ENCODE measurements at regions not wholly inside any gene's neighbourhood (a gene's known extent, or its start where the extent isn't known, plus 50 kb on each side); places are given as distances from the start of the nearest gene placed in this dataset.

DNA sequence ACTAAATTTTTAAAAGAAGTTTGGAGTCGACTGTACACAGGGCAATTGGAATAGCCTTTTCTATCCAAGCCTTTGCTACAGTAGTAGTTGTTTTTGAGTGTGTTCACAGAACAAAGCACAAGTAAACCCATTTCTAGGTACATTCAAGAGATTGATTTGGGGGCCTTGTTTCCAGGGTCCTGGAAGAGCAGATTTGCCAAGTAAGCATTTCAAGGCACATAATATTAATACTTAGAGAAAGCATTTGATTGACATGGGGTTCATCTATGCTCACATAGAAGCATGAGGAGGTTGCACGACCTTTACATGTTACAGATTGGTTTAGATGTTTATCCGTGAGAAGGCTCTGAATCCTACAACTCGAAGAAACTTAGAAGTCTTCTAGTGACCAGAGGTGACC lies 324.1 kb downstream of the MYCN start:
- no peak for DNase-seq

DNA sequence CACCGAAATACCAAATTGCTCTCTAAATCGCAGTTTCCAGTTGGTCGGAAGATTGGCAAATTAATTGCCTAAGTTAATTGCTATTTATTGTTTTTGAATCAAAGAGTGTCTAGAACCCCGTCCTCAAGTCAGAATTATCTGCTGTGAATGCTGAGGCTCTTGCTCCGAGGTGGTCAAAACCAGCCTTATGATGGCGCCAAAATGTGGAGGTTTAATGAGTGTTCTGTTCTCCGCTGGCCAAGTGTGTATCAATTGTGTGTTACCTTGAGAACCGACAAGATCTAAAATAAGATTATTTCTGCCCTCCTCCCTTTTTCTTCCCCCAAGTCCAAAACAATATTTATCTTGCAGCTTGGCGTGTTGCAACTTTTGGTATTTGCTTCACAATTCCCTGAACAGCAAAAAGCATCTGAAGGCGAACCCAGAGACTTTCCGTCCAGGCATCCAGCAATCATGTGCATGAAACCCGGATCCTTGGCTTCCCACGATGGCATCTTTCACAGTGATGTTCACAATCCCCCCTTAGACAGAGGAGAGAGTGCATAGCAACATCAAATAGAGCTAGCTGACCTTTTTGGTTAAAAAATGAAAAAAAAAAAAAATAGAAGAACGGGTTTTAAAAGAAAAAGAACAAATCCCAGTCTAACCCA lies 323.0 kb downstream of the MYCN start:
- no peak for DNase-seq

DNA sequence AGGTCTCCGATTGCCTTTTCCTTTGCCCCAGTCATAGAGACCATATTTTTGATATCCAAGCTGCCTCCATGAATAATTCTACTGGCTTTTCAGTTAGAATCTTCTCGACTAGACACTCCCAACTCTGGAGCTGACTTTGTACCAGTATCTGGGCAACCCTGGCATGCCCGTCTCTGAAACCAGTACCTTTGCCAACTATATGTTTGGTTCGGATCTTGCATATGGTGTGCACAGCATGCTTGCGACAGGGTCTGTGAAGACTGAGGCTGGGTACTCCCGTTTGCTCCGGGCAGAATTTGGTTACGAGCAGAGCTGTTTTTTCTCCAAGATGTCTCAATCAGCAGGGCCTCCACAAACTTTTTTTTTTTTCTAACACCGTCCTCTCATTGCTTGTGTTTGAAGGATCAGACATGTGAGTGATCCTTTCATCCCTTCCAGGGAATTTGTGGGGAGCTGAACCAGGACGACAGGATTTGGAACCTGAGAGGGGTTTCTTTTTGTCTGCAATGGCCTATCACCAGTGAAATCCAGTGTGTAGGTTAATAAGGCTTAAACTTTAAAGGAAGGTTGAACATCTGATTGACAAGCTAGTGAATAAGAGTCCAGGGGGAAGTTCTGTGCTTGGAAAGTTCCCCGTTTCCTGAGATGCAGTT lies 322.3 kb downstream of the MYCN start:
- no peak for DNase-seq

DNA sequence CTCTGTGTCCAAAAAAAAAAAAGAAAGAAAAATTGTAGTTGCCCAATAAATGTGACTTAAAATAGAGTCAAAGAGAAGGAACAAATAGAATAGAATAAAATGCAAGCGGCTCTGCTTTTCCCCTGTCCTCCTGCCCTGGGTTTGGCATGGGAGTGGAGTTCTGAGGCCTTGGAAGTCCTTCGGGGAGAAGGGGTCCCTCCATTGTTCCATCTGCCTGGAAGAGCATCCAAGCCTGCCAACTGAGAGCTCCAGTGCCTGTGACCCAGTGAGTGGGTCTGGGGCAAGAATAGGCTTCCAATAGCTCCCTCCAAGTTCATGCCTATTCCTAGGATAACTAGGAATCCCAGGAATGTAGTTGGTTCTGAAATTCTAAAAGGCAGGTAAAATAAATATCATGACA lies 321.4 kb downstream of the MYCN start:
- no peak for DNase-seq

DNA sequence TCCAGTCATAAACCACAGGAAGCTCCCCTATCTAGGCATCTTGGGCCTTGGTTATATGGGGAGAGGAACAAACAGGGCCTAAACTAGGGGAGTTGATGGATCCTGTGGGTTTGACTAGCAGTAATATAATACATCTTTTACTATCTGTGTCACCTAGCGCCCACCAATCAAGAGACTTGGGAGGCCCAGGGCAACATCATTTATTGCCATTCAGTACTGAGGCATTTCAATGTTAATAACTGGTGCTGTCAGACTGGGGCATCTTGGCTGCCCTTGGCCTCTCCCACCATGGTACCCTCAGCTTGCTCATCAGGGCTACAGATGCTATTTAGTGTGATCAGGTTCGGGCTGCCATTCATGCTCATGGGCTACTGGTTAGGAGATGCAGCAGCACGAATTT lies 320.7 kb downstream of the MYCN start:
- DNase-seq, result no peak

DNA sequence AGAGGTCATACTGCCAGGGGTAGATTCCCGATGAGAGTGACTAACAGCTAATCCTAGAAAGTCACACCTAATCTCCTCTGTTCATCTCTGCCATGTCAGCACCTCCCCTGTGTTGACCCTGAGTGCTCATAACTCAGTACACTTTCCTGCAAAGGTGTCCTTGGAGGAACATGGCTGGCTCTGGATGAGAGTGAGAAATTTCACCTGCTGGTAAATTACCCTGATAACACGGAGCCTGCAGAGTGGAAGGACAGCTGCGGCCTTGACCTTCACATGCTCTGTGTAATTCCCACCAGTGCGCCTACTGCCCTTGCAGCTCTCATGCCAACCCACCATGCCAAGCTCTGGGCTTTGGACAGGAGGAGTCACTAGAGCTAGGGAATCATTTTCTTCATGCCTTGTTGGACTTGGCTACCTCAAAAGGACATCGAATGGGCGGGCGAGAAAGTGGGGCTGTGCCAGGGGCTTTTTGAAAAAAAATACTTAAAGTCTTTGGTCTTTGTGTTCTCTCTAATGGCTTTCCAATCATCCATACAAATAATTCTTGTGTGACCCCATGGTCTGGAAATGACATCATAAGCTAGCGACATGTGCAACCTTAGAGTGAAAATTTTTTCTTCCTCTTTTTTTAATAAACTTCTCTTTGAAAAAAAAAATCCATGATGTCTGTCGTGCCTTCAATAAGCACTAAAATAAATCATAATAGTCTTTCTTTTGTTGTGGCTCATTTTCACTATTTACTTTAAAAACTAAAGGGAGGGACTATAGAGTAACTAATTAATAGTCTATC lies 319.9 kb downstream of the MYCN start:
- no peak for DNase-seq

DNA sequence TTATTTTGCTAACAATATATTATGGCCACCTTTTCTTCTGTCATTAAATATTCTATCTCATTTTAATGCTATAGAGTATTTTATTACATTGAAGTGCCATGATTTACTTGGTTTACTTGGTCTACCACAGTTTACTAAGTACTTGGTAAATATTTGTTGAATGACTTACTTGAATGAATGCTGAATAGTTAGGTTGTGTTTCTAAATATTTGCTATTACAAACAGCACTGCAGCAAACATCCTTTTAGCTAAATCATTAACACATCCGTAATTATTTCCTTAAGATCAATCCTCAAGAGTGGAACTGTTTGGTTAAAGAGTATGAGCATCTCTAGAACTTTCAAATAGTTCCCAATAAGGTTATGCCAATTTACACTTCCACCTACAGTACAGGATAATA lies 318.7 kb downstream of the MYCN start:
- DNase-seq, result no peak

DNA sequence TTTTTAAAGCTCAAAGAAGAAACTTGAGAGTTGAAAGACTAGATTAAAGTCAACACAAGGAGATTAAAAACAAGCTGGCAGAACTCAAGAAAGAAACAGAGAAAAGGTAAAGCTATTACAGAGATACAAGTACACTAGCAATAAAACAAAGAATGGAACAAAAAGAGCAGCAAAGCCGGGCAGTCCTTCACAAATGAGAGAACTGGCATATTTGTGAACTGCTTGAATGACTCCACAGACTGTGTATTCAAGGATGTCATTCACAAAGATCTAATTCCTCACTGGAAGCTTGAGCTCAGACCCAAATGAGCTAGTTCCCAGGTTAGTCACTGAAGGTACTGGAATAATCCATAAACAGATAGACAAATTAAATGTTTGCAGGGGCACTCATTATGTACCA lies 318.0 kb downstream of the MYCN start:
- no peak for DNase-seq

DNA sequence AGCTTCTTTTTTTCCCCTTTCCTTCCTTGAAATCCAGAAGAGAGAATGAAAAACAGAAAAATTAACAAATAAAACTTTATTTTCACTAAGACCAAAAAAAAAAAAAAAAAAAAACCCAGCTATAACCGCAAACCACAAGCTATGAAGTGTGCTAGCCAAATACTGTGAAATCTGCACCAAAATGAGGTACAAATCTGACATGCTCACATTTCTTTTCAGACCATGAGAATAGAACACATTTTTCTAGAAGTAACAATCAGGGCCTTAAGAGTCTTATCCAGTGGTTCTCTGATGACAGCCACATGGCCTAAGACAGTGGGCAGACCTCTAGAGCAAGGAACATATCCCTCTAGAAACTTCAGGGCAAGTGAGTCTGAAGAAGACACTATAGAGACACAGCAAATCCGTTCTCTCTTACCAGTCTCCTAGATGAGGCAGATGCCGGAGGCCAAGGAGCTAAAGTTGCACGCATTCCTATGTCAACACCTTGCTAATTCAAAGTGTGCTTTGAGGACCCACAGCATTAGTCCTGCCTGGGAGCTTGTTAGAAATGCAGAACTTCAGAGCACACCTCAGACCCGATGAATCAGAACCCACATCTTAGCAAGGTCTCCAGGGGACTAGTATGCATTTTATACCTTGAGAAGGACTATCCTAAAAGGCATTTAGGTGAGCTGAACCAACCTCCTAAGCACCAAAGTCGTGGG lies 317.1 kb downstream of the MYCN start:
- no peak for DNase-seq

DNA sequence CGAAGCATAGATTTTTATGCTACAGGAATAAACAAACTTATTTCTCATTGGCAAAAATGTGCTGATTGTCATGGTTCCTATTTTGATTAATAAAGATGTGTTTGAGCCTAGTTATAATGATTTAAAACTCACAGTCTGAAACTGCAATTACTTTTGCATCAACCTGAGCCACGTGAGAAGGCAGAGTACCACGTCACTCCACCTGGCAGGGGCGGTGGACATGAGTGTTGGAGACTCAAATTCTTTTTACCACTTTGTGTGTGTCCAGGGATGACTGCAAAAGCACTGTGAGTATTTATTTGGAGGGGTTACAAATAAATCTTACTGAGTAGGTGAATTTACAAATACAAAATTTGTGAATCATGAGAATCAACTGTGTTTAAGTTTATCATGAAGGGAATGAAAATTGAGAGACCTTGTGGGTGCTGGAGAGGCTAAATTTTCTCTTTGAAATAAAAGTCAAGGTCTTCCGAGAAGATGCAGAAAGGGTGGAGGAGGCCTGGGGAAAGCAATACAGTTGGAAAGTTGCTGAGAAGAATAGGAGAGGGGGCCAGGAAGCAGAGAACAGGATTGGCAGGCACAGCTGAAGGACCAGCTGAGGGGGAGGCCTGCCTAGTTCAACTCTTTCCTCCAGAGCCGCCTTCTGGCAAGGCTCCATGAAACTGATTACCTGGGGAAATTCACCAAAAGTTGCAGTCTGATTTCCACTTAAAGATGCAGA lies 316.4 kb downstream of the MYCN start:
- DNase-seq, result no peak

DNA sequence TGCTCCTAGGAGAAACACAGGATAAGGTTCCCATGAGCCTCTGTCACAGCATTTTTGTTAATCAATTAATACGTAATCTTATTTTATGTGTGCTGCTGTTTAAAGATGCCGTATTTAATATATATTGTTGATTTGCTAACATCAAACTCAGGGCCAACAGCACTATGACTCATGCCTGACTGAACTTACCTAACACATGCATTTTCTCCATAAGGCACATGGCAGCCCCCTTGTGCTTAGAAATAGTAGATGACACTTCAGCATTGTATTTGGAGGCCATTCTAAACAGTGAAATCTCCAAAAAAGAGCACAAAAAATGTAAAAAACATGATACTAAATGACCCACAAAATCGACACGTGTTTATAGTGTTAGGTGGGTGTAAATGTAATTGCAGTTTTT lies 314.8 kb downstream of the MYCN start:
- no peak for DNase-seq

DNA sequence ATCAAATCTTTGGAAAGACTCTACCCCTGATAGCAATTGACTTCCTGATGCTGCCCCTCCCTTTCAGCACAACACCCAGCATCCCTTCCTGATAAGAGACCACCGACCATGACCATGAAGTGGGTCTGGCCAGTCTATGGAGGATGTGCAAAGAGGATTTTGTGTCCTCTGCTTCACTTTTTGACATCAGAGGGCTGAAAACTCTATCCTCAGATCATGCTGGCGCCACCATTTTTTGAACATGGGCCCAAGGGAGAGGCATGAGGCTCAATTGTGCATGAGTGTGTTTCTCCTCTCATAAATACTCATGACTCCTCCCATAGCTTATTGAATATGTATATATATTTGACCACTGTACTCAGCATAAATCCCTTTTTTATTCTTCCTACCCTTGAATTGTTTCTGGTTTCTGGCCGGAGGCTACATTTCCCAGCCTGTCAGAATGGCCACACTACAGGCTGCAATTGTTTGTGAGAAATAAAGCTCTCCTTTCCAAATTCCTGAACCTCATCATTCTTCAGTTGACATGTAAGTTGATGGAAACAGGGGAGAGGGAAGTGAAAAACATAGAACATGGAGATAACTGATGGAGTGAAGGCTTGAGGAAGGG lies 314.1 kb downstream of the MYCN start:
- no peak for DNase-seq

DNA sequence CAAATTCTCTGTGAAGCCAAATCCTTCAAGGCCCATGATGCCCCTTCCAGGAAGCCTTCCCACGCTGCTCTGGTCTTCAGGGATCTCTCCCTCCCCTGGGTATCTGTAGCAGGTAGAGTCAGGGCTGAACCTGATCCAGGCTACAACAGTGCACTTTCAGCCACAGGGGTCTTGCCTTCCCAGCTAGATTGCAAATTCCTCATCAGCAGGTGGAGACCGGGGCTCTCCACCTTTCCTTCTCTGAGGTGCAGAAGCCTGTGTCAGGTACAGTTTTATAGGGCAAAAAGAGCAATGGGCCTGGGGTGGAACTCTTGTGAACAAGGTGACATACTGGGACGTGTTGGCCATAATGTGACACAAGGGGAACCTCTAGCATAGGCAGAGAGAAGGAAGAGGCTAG lies 312.9 kb downstream of the MYCN start:
- DNase-seq, result no peak

DNA sequence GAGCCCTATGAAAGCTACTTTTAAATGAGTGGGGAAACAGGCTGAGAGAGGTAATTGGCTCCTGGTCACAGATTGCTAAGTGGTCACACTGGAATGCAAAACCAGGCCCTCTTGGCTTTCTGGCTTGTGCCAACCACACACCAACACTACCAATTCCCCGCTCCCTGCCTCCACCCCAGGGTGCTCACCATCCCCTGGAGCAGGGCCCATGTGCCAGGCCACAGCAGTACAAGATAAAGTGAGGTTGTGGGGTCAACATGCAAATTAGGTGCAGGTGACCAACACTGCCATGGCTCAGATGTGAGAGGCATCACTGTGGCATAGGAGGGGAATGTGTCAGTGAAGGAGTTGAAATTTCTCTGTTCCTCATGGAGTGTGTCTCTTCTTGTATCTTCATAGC lies 312.5 kb downstream of the MYCN start:
- no peak for DNase-seq

DNA sequence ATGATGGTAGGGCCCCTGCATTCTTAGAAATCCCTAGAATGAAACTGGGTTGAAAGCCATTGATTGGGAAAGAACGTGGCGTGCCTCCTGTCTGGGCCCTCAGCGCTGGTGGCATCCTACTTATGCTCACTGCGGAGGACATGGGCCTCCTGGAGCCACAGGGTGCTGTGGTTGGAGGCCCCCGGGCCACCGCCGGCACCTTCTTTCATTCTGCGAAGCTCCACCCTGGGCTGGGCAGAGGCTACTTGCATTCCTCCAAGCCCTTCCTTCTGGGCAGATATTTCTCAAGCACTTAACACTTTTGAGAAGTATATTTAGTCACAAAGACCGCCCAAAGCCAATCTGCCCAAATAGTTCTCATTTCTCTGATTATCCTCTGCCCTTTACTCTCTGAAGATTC lies 311.9 kb downstream of the MYCN start:
- DNase-seq, result no peak

DNA sequence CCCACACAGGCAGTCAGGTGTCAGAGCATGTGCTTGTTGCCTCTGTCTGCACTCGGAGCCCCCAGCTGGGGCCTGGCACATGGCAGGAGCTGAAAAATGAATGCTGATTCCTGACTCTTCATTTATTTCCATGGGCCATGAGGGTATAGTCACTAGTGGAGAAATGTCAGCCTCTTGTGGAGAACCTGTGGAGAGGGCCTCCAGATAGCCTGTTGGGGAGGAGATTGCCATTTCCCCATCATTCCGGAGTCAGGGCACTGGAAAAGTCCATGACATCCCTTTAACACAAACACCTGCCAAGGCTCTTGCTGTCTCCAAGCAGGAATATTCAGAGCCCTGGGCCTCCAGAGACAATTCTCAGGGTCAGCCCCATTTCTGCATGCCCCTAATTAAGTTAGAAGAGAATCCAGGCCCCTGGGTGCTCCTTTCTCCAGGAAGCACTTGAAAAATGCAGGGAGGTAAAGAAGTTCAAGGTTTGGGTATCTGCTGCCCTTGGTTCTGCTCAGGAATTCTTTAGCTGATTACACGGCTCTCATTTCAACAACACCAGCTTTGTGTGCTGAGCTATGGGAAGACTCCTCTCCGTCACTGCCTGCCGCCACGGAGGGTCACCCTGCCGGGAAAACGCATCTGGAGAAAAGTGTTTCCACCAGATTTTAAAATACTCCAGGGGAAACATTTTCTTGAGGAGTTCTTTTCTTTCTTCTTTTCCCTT lies 311.3 kb downstream of the MYCN start:
- no peak for DNase-seq

DNA sequence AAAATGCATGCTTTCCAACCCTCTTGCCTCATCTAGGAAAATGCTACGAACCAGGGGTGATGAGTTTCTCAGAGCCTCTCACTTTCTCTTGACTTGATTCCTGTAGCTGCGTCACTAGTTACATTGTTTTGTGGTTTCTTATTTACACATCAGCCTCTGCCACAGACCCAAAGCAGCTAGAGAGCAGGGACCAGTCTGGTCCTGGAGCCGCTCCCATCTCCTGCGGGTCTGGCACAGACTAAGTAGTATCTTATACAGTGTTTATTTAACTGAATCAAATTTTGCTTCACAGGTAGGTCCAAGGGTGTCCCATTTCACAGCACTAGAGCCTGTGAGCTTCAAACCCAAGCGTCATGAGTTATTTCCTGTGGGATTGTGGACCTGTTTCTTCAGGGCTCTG lies 310.5 kb downstream of the MYCN start:
- DNase-seq, result no peak

DNA sequence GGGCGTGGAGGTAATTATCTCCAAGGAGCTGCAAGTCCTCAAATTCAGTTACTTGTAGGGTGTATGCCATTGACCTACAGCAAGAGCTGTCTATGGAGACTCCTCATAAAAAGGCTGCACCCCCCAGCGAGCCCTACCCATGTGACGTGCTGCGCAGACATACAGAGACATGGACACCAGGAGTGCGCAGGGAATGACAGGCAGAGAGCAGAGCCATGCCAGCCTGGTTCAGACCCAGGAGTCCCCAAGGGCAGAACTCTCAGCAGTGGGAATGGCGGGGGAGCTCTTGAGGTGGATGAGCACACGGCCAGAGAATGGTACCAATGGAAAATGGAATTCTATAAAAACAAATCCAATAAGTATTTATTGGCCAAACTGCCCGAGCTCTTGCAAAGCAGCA lies 310.1 kb downstream of the MYCN start:
- no peak for DNase-seq

DNA sequence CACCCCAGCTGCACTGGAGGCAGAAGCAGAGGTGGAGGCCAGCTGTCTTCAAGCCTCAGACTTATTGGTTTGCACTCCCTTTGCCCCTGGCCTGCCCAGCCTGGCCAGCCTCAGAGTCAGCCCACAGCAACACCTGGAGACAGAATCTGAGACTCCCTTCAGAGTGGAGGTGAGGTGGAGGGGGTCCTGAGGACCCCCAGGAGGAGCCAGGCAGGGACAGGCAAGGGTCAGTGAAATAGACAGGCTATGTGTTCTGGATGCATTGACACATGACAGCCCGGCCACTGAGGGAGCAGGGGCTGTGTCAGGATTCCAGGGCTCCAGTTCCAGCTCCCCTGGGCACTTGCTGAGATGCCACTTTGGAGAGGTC lies 309.7 kb downstream of the MYCN start:
- DNase-seq, result no peak

DNA sequence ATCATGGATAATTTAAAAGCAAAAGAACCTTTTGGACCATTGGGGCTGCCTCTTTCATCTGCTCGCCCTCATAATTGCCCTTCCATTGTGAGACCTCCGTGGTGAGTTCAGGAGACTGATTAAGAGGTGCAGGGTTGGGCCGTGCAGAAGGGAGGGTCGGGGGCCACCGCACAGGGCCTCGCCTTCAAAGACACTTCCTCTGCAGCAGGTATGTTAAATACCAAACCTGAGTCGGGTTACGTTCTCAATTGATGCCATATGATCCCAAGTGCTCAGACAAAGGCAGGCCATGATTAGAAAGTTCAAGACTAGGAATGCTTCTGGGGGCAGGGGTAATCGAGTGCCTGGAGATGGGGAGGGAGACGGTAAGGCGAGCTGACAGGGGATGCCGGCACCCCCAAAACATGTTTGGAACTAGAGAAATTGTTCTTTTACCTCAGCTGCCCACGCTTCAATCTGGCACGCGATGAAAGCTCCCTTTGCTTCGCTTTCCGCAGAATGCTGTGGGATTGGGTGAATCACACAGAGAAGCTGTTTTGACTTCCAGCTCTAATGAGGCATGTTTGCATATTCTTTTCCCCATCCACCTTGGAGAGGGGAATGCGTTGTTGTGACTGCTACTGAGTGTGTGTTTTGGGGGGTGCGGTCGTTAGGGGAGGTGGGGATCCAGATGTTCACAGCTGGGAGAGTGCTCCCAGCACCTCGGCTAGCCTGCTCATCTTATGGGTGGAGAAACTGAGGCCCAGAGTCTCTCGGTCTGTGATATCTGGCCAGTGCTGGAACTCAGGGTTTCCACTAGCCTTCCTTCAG lies 309.1 kb downstream of the MYCN start:
- DNase-seq, result no peak

DNA sequence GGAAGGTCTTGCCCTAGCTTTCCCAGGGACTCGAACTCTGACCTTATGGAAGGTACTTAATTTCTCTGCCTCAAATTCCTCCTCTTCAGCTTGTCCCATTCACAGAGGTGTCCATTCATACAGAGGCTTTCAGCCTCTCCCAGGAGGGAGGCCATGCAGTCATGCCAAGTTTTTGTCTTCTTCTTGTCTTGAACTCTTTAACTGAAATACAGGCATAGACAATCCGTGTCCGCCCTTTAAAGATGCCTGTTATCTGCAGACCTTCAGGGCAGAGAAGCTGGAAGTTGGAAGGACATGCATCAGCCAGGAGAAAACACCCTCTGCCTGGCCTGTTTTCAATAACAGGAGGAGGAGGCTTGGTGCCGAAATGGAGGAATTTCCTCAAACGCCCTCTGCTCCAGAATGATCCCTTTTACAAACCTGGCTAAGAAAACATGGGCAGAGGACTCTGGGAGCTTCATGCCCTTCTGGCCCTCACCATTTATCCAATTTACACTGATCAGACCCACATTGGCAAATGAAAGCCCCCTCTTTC lies 308.3 kb downstream of the MYCN start:
- no peak for DNase-seq
